ENCODE measurements at regions not wholly inside any gene's neighbourhood (a gene's known extent, or its start where the extent isn't known, plus 50 kb on each side); places are given as distances from the start of the nearest gene placed in this dataset.

DNA sequence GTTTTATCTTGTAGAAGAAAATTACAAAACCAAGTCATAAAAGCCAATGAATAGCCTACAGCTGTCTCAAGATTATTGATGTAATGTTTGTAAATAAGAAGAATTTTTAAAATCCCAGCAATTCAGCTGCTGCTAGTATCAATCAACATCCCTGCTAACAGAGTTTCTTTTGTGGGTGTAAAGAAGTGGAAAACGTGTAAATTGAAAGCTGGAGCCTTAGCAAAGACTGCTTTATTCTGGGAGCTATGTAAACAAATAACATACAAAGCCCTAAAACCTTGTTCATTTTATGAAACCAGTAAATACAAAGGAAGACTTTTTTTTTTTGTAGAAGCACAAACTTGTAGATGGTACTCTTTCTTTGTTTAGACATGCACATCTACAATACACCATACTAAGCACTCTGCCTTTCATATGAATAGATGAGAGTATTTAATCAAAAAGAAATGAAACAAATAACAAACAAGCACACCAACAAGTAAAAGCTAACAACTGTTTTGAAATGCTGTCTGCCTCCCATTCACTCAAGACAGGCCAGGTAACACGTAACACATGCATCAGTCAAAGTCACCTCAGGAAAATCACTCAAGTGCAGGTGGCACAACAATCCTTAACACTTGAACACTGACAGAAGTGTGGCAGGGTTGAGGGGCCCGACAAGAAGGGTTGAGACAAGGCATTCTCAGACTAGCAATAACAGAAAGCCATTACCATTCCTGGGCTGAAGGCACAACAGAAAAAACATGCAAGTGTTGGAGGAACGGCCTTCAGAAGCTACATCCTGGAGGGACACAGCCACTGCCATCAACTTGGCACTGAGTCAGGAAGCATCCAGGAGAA, 1364.0 kb upstream of the SEL1L start:
- TF ChIP-seq, protein P1, sequence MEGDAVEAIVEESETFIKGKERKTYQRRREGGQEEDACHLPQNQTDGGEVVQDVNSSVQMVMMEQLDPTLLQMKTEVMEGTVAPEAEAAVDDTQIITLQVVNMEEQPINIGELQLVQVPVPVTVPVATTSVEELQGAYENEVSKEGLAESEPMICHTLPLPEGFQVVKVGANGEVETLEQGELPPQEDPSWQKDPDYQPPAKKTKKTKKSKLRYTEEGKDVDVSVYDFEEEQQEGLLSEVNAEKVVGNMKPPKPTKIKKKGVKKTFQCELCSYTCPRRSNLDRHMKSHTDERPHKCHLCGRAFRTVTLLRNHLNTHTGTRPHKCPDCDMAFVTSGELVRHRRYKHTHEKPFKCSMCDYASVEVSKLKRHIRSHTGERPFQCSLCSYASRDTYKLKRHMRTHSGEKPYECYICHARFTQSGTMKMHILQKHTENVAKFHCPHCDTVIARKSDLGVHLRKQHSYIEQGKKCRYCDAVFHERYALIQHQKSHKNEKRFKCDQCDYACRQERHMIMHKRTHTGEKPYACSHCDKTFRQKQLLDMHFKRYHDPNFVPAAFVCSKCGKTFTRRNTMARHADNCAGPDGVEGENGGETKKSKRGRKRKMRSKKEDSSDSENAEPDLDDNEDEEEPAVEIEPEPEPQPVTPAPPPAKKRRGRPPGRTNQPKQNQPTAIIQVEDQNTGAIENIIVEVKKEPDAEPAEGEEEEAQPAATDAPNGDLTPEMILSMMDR (IDR thresholded peaks at IDR 0.05): no peak
- TF ChIP-seq POLR2A (IDR thresholded peaks at IDR 0.05): no peak
